Peyer's patch (tissue), 4 donors: ENCODE measurements at regions not wholly inside any gene's neighbourhood (a gene's known extent, or its start where the extent isn't known, plus 50 kb on each side); places are given as distances from the start of the nearest gene placed in this dataset.

Experiments used
- DNase-seq, 3 donors: peaks; one replicate each; pipeline ENCODE4 v3.0.0-alpha.2; 2017 to 2019
- H3K27ac ChIP-seq, 4 donors: fragments of 200-600 bp; sonication (generic); one replicate each; pipeline ENCODE4 v1.5.1; 2016 to 2019
- H3K27me3 ChIP-seq, 2 donors: fragments of 200-600 bp; sonication (generic); one replicate each; pipeline ENCODE4 v1.5.1; 2019
- H3K36me3 ChIP-seq, 3 donors: fragments of 200-600 bp; sonication (generic); one replicate each; pipeline ENCODE4 v1.5.1; 2016 to 2019
- H3K4me1 ChIP-seq, 4 donors: fragments of 200-600 bp; sonication (generic); one replicate each; pipeline ENCODE4 v1.5.1; 2016 to 2019
- H3K4me3 ChIP-seq, 4 donors: fragments of 200-600 bp; sonication (generic); 1 replicate in 3 of 4; 2 replicates in 1 of 4; pipeline ENCODE4 v1.5.1; 2016 to 2019; ENCODE audit warnings: mild to moderate bottlenecking in 1 of 4
- H3K9me3 ChIP-seq, 4 donors: fragments of 200-600 bp; sonication (generic); one replicate each; pipeline ENCODE4 v1.5.1; 2016 to 2019; ENCODE audit warnings: mild to moderate bottlenecking in 1 of 4
- CTCF ChIP-seq, 6 experiments: fragments of 450-650 bp in 4 of 6; fragments of 200-600 bp in 2 of 6; sonication (generic) in 1 of 6; IDR thresholded peaks; one replicate each; pipeline ENCODE4 v1.5.1; 2017 to 2019; ENCODE audit warnings: antibody characterized with exemption in 6 of 6, mild to moderate bottlenecking in 3 of 6, moderate library complexity in 1 of 6
- POLR2A ChIP-seq, 2 donors: fragments of 450-650 bp; IDR thresholded peaks; one replicate each; pipeline ENCODE4 v1.5.1; 2017; ENCODE audit warnings: antibody characterized with exemption in 2 of 2, mild to moderate bottlenecking in 2 of 2, moderate library complexity in 2 of 2

- H3K27ac ChIP-seq: no peak overlapping the region
- DNase-seq: no peak
- TF ChIP-seq CTCF (IDR thresholded peaks at IDR 0.05) (no peak), POLR2A (IDR thresholded peaks at IDR 0.05) (no peak)
- no peaks in the 10 kb centered on the region for H3K27me3 ChIP-seq
- H3K36me3 ChIP-seq: no peaks in the 10 kb centered on the region
- no peaks in the 10 kb centered on the region for H3K4me1 ChIP-seq
- no peaks in the 10 kb centered on the region for H3K9me3 ChIP-seq
- H3K4me3 ChIP-seq: no peak overlapping the region
These were observed 218.9 kb upstream of the GALNTL6 start for GRCh38 chr4:171594293-171594692.

GRCh38 chr4:171590716-171591115, 222.5 kb upstream of the GALNTL6 start:
- H3K9me3 ChIP-seq: no peaks in the 10 kb centered on the region
- H3K27ac ChIP-seq: no peak overlapping the region
- H3K27me3 ChIP-seq: no peaks in the 10 kb centered on the region
- H3K4me3 ChIP-seq: no peak overlapping the region
- no peak for DNase-seq
- TF ChIP-seq CTCF (IDR thresholded peaks at IDR 0.05) (no peak), POLR2A (IDR thresholded peaks at IDR 0.05) (no peak)
- no peaks in the 10 kb centered on the region for H3K36me3 ChIP-seq
- no peaks in the 10 kb centered on the region for H3K4me1 ChIP-seq

- H3K27me3 ChIP-seq: no peaks in the 10 kb centered on the region
- no peaks in the 10 kb centered on the region for H3K36me3 ChIP-seq
- no peaks in the 10 kb centered on the region for H3K4me1 ChIP-seq
- no peak overlapping the region for H3K4me3 ChIP-seq
- H3K9me3 ChIP-seq: no peaks in the 10 kb centered on the region
- no peak for DNase-seq
- H3K27ac ChIP-seq: no peak overlapping the region
- TF ChIP-seq POLR2A (IDR thresholded peaks at IDR 0.05) (no peak), CTCF (IDR thresholded peaks at IDR 0.05) (no peak)
These were observed 224.4 kb upstream of the GALNTL6 start for GRCh38 chr4:171588764-171589163.

GRCh38 chr4:171588051-171588545, 225.1 kb upstream of the GALNTL6 start:
- DNase-seq: no peak
- no peaks in the 10 kb centered on the region for H3K9me3 ChIP-seq
- no peaks in the 10 kb centered on the region for H3K27me3 ChIP-seq
- TF ChIP-seq CTCF (IDR thresholded peaks at IDR 0.05): no peak
- TF ChIP-seq POLR2A (IDR thresholded peaks at IDR 0.05): no peak
- H3K4me3 ChIP-seq: no peak overlapping the region
- H3K27ac ChIP-seq: no peak overlapping the region
- no peaks in the 10 kb centered on the region for H3K4me1 ChIP-seq
- H3K36me3 ChIP-seq: no peaks in the 10 kb centered on the region

GRCh38 chr4:171583790-171584189, 229.4 kb upstream of the GALNTL6 start:
- Histone ChIP-seq H3K27me3 (no peaks in the 10 kb centered on the region), H3K9me3 (no peaks in the 10 kb centered on the region), H3K4me3 (no peak overlapping the region), H3K36me3 (no peaks in the 10 kb centered on the region), H3K4me1 (no peaks in the 10 kb centered on the region), H3K27ac (no peak overlapping the region)
- no peak for TF ChIP-seq POLR2A (IDR thresholded peaks at IDR 0.05)
- TF ChIP-seq CTCF (IDR thresholded peaks at IDR 0.05): no peak
- no peak for DNase-seq

- no peaks in the 10 kb centered on the region for H3K4me1 ChIP-seq
- no peak for DNase-seq
- H3K27ac ChIP-seq: no peak overlapping the region
- H3K4me3 ChIP-seq: no peak overlapping the region
- no peaks in the 10 kb centered on the region for H3K36me3 ChIP-seq
- no peak for TF ChIP-seq POLR2A (IDR thresholded peaks at IDR 0.05)
- no peaks in the 10 kb centered on the region for H3K27me3 ChIP-seq
- no peaks in the 10 kb centered on the region for H3K9me3 ChIP-seq
These were observed 230.1 kb upstream of the GALNTL6 start for GRCh38 chr4:171582961-171583581.
